OCI-LY3 (cell line): ENCODE measurements at regions not wholly inside any gene's neighbourhood (a gene's known extent, or its start where the extent isn't known, plus 50 kb on each side); places are given as distances from the start of the nearest gene placed in this dataset.

Experiments
- H2AFZ ChIP-seq: fragments of 200-600, 300-600 bp; shearing (Covaris generic); 2 replicates; pipeline ENCODE4 v1.6.0; 2014; ENCODE audit warnings: antibody characterized with exemption, low read depth, low read length
- H3K27ac ChIP-seq: fragments of 200-600, 300-600 bp; sonication (generic); 2 replicates; pipeline ENCODE4 v1.5.1; 2014; ENCODE audit warnings: mild to moderate bottlenecking, low read length, moderate library complexity, mixed read lengths
- H3K27me3 ChIP-seq: fragments of 200-600, 300-600 bp; sonication (generic); 2 replicates; pipeline ENCODE4 v1.6.1; 2014; ENCODE audit warnings: low read depth, low read length, mixed read lengths
- H3K36me3 ChIP-seq: fragments of 200-600, 300-600 bp; sonication (generic); replicated peaks from 2 replicates; pipeline ENCODE3; 2014; ENCODE audit warnings: low read depth, low read length, mixed read lengths
- H3K4me1 ChIP-seq: fragments of 300-600, 200-600 bp; sonication (generic); 2 replicates; pipeline ENCODE4 v1.6.1; 2014; ENCODE audit warnings: low read length, mixed read lengths
- H3K4me2 ChIP-seq: fragments of 200-600, 300-600 bp; sonication (generic); 2 replicates; pipeline ENCODE4 v1.6.1; 2014; ENCODE audit warnings: low read length, mixed read lengths
- H3K4me3 ChIP-seq: fragments of 300-600, 200-600 bp; sonication (generic); 2 replicates; pipeline ENCODE4 v1.5.1; 2014; ENCODE audit warnings: antibody characterized with exemption, mild to moderate bottlenecking, low read length, moderate library complexity
- H3K79me2 ChIP-seq: fragments of 300-600, 200-600 bp; shearing (Covaris generic); 2 replicates; pipeline ENCODE4 v1.6.1; 2014; ENCODE audit warnings: mild to moderate bottlenecking, low read length, mixed read lengths
- H3K9ac ChIP-seq: fragments of 300-600, 200-600 bp; shearing (Covaris generic); 2 replicates; pipeline ENCODE4 v1.6.0; 2014; ENCODE audit warnings: mild to moderate bottlenecking, low read length, moderate library complexity
- H3K9me3 ChIP-seq: fragments of 200-600, 300-600 bp; shearing (Covaris generic); 2 replicates; pipeline ENCODE4 v1.6.1; 2014; ENCODE audit warnings: low read length, mixed read lengths; ENCODE audit not compliant: insufficient read depth
- H4K20me1 ChIP-seq: fragments of 200-600, 300-600 bp; sonication (generic); 2 replicates; pipeline ENCODE4 v1.6.1; 2016; ENCODE audit warnings: low read length, mixed read lengths; ENCODE audit not compliant: insufficient read depth
- EZH2phosphoT487 ChIP-seq: fragments of 200-600 bp; shearing (Covaris generic); IDR thresholded peaks from 2 replicates; pipeline ENCODE4 v1.6.1; 2018; ENCODE audit warnings: antibody characterized with exemption, mixed run types, low read depth
- TF ChIP-seq, protein P1 (sequence below): fragments of 200-600, 300-600 bp; sonication (generic); IDR thresholded peaks from 2 replicates; pipeline ENCODE4 v1.5.1; 2014; ENCODE audit warnings: antibody characterized with exemption, low read length, low read depth

DNA sequence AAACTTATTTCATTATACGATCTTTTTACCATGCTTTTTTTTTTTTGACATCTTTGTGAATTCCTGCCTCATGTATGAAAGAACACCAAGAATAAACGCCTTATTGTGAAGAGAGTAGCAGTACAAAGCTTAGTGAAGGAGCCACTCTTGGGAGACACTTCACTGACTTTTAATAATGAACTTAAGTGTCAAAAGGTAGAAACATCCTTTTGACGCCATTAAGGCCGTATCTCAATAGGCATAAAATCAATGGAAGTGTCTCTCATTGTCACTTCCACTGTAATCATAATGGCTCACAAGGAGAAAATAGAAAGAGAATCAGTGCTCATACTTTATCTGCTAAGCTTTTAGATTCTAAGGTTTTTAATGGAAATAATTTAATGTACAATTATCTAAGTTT is 657.8 kb downstream of the DIPK2A start:
- no peak overlapping the region for H3K4me3 ChIP-seq
- no peak overlapping the region for H3K27ac ChIP-seq
- no peak overlapping the region for H3K9ac ChIP-seq
- H3K36me3 ChIP-seq, result no peaks in the 10 kb centered on the region
- no peaks in the 10 kb centered on the region for H4K20me1 ChIP-seq
- no peak overlapping the region for H2AFZ ChIP-seq
- H3K79me2 ChIP-seq, result no peaks in the 10 kb centered on the region
- TF ChIP-seq, protein P1, sequence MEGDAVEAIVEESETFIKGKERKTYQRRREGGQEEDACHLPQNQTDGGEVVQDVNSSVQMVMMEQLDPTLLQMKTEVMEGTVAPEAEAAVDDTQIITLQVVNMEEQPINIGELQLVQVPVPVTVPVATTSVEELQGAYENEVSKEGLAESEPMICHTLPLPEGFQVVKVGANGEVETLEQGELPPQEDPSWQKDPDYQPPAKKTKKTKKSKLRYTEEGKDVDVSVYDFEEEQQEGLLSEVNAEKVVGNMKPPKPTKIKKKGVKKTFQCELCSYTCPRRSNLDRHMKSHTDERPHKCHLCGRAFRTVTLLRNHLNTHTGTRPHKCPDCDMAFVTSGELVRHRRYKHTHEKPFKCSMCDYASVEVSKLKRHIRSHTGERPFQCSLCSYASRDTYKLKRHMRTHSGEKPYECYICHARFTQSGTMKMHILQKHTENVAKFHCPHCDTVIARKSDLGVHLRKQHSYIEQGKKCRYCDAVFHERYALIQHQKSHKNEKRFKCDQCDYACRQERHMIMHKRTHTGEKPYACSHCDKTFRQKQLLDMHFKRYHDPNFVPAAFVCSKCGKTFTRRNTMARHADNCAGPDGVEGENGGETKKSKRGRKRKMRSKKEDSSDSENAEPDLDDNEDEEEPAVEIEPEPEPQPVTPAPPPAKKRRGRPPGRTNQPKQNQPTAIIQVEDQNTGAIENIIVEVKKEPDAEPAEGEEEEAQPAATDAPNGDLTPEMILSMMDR, result no peak
- no peak for TF ChIP-seq EZH2phosphoT487
- H3K4me2 ChIP-seq, result no peak overlapping the region
- no peaks in the 10 kb centered on the region for H3K27me3 ChIP-seq
- H3K4me1 ChIP-seq, result no peaks in the 10 kb centered on the region
- H3K9me3 ChIP-seq, result no peaks in the 10 kb centered on the region

DNA sequence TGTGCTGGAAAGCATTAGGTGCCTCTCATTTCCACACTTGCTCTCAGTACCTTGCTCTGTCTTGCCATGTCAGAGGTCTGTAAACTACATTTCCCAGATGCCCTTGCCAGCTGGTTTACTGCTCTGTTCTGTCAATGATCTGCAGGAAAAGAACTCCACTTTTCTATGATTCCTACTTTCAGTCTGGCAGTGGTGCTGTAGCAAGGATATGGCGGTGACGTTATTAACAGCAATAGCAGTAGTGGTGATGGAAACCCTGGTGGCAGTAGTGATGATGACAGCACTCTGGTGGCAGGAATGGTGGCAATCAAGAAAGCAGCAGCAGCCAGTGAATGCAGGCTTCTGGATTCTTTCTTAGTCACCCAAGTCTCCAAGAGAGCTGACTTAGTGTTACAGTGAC is 665.2 kb downstream of the DIPK2A start:
- Histone ChIP-seq H2AFZ (peak overlapping the region; percentile 95), H3K4me2 (peak overlapping the region; percentile 99)

DNA sequence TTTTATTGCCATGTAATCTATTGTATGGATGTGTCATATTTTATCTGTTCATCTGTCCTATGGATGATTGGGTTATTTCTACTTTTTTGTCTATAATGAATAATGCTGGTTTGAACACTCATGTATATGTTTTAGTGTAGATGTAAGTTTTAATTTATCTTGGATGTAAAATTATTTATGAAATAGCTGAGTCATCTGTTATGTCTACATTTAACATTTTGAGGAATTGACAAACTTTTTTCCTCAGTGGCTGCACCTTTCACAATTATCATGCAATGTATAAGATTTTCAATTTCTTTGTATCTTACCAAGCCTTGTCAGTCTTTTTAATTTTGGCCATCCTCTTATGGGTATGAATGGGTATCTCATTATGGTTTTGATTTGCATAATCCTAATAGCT is 666.4 kb downstream of the DIPK2A start:
- Histone ChIP-seq H3K4me3 (no peak overlapping the region), H3K79me2 (no peaks in the 10 kb centered on the region), H3K27me3 (no peaks in the 10 kb centered on the region), H4K20me1 (no peaks in the 10 kb centered on the region), H3K9ac (no peak overlapping the region), H3K4me2 (no peak overlapping the region), H3K4me1 (peaks cover 15% of the 10 kb centered on the region), H3K9me3 (no peaks in the 10 kb centered on the region), H3K36me3 (no peaks in the 10 kb centered on the region), H2AFZ (no peak overlapping the region), H3K27ac (no peak overlapping the region)
- TF ChIP-seq, protein P1, result no peak
- TF ChIP-seq EZH2phosphoT487, result no peak

More for the DNA sequence above, 665.2 kb downstream of the DIPK2A start:
- Histone ChIP-seq H4K20me1 (no peaks in the 10 kb centered on the region), H3K27me3 (no peaks in the 10 kb centered on the region), H3K79me2 (no peaks in the 10 kb centered on the region), H3K9ac (no peak overlapping the region; the same call in 1 of the 2 replicates), H3K4me3 (peak overlapping the region; percentile 76), H3K36me3 (no peaks in the 10 kb centered on the region), H3K27ac (no peak overlapping the region), H3K4me1 (peaks cover 15% of the 10 kb centered on the region), H3K9me3 (no peaks in the 10 kb centered on the region)
- no peak for TF ChIP-seq EZH2phosphoT487
- TF ChIP-seq, protein P1, result peak; percentile 36

DNA sequence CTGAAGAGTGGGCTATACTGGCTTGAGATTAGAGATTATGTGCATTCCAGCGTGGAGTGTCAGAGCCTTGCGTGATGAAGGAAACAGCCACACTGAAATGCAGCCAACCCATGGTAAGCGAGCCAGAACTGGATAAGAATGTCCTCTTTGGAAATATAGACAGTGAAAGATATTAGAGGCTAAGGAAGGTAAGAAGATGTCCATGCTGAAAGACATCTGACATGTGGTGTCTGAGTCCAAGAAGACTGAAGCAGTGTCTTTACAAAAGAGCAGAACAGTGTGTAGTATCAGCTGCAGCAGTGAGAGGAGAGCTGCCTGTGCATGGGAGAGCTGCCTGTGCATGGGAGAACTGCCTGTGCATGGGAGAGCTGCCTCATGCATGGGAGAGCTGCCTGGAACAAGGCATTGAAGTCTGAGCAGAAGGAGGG is 672.2 kb downstream of the DIPK2A start:
- H3K36me3 ChIP-seq, result no peaks in the 10 kb centered on the region
- H3K27me3 ChIP-seq, result no peaks in the 10 kb centered on the region
- no peaks in the 10 kb centered on the region for H4K20me1 ChIP-seq
- H3K4me1 ChIP-seq, result no peaks in the 10 kb centered on the region; the same call in 1 of the 2 replicates
- no peak overlapping the region for H3K27ac ChIP-seq
- H2AFZ ChIP-seq, result no peak overlapping the region
- H3K4me2 ChIP-seq, result no peak overlapping the region
- no peak overlapping the region for H3K9ac ChIP-seq
- no peaks in the 10 kb centered on the region for H3K9me3 ChIP-seq
- H3K4me3 ChIP-seq, result no peak overlapping the region
- TF ChIP-seq EZH2phosphoT487, result no peak
- TF ChIP-seq, protein P1, result no peak
- H3K79me2 ChIP-seq, result no peaks in the 10 kb centered on the region
